ENCODE measurements at regions not wholly inside any gene's neighbourhood (a gene's known extent, or its start where the extent isn't known, plus 50 kb on each side); places are given as distances from the start of the nearest gene placed in this dataset.
"Not testable (repeated sequence)": the region's sequence is repeated elsewhere in the genome, so short reads cannot be mapped to it uniquely, and the experiment has no call there.

DNA sequence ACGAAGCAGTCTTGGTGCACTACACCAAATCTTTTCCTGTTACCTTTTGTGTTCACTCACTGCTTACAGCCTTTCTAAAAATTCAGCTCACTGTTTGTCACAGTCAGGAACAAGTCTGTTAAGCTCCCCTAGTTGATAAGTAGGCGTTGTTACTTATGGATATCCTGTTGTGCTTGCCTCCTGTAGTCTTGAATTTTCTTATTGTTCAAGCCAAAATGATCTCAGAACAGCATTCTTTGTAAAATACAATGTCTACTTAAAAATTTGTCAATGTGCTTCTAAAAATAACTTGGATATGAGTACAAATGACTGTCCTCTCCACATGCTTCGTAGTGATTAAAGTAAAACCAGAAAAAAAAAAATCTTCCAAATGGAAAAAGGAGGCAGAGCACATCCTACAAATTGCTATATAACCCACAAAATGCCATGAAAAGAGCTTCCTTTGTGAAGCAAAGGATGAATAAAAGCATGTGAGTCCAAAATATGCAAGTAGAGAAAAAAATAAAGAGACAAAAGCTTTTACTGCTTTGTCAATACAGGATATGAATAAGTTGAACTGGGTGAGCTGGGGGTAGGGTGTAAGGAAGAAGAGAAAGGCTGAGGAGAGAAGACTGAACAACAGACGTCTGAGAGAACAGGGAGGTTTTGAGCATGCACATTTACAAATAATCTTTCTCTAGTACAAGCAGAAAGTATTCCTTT, 228.9 kb upstream of the ADGRL4 start:
- H3K27ac ChIP-seq (ENCODE audit: low read depth, low read length), result no peak overlapping the region
- no peak for DNase-seq
- H3K36me3 ChIP-seq (ENCODE audit: insufficient read depth, low read length), result no peaks in the 10 kb centered on the region
- Mint-ChIP-seq H3K36me3 (no peaks in the 10 kb centered on the region), H3K9me3 (peaks cover 6 to 32% (median 11%) of the 10 kb centered on the region in 5 donors), H3K4me3 (no peak overlapping the region), H3K27me3 (no peaks in the 10 kb centered on the region), H3K4me1 (no peaks in the 10 kb centered on the region), H3K27ac (no peak overlapping the region)
- H3K27me3 ChIP-seq (ENCODE audit: insufficient read depth, low read length, poor library complexity, severe bottlenecking), result no peaks in the 10 kb centered on the region
- ChIA-PET CTCF (no interaction called here), POLR2A (no interaction called here)
- H3K4me1 ChIP-seq (ENCODE audit: insufficient read depth, low read length), result no peaks in the 10 kb centered on the region
- no peak overlapping the region for H3K4me3 ChIP-seq (ENCODE audit: low read length)
- no peaks in the 10 kb centered on the region for H3K9me3 ChIP-seq (ENCODE audit: low read length)

GRCh38 chr1:79232818-79233217, 226.3 kb upstream of the ADGRL4 start:
- H3K4me1 ChIP-seq (ENCODE audit: insufficient read depth, low read length), result no peaks in the 10 kb centered on the region
- no peaks in the 10 kb centered on the region for H3K27me3 Mint-ChIP-seq
- H3K4me1 Mint-ChIP-seq, result no peaks in the 10 kb centered on the region
- ChIA-PET POLR2A (no interaction called here), CTCF (no interaction called here)
- H3K27ac Mint-ChIP-seq, result no peak overlapping the region
- no peak overlapping the region for H3K27ac ChIP-seq (ENCODE audit: low read depth, low read length)
- no peaks in the 10 kb centered on the region for H3K27me3 ChIP-seq (ENCODE audit: insufficient read depth, low read length, poor library complexity, severe bottlenecking)
- no peaks in the 10 kb centered on the region for H3K9me3 ChIP-seq (ENCODE audit: low read length)
- peaks cover 0 to 35% (median 5%) of the 10 kb centered on the region in 5 donors for H3K9me3 Mint-ChIP-seq
- no peak for DNase-seq
- H3K4me3 ChIP-seq (ENCODE audit: low read length), result no peak overlapping the region
- no peaks in the 10 kb centered on the region for H3K36me3 ChIP-seq (ENCODE audit: insufficient read depth, low read length)
- H3K36me3 Mint-ChIP-seq, result no peaks in the 10 kb centered on the region
- H3K4me3 Mint-ChIP-seq, result no peak overlapping the region

- H3K27ac Mint-ChIP-seq; H3K27me3 Mint-ChIP-seq; H3K36me3 Mint-ChIP-seq; H3K27ac ChIP-seq (ENCODE audit: low read depth, low read length); CTCF ChIA-PET; H3K4me3 ChIP-seq (ENCODE audit: low read length); H3K27me3 ChIP-seq (ENCODE audit: insufficient read depth, low read length, poor library complexity, severe bottlenecking); H3K4me1 Mint-ChIP-seq; H3K4me3 Mint-ChIP-seq; DNase-seq; H3K36me3 ChIP-seq (ENCODE audit: insufficient read depth, low read length); POLR2A ChIA-PET; H3K4me1 ChIP-seq (ENCODE audit: insufficient read depth, low read length); H3K9me3 ChIP-seq (ENCODE audit: low read length): not testable (repeated sequence)
- peaks cover 1 to 28% (median 7%) of the 10 kb centered on the region in 5 donors for H3K9me3 Mint-ChIP-seq
Observed at GRCh38 chr1:79230751-79231150, 224.2 kb upstream of the ADGRL4 start.

DNA sequence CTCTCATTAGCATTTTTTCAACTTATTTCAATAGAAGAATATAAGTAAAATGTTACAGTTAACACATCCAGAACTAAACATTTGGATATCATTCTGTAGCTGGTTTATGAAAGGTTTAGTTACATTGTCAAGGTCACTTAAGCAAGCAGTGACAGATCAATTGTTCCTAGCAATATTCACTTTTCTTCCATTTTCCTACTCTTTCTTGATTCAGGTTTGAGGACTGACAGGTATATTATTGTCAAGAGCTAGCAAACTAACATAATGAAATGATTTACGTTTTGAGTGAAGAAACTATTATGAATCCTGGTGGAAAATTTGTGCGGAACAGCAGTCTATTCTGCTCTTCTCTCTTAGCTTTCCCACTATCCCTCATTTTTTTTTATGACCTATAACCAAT, 220.4 kb upstream of the ADGRL4 start:
- Mint-ChIP-seq H3K27ac (no peak overlapping the region), H3K4me1 (no peaks in the 10 kb centered on the region), H3K4me3 (no peak overlapping the region), H3K36me3 (no peaks in the 10 kb centered on the region), H3K27me3 (no peaks in the 10 kb centered on the region), H3K9me3 (peaks cover 3 to 14% (median 7%) of the 10 kb centered on the region in 5 donors)
- Histone ChIP-seq H3K4me1 (ENCODE audit: insufficient read depth, low read length) (no peaks in the 10 kb centered on the region), H3K4me3 (ENCODE audit: low read length) (no peak overlapping the region), H3K9me3 (ENCODE audit: low read length) (no peaks in the 10 kb centered on the region), H3K36me3 (ENCODE audit: insufficient read depth, low read length) (no peaks in the 10 kb centered on the region), H3K27me3 (ENCODE audit: insufficient read depth, low read length, poor library complexity, severe bottlenecking) (no peaks in the 10 kb centered on the region), H3K27ac (ENCODE audit: low read depth, low read length) (no peak overlapping the region)
- ChIA-PET POLR2A (no interaction called here), CTCF (no interaction called here)
- no peak for DNase-seq

- Mint-ChIP-seq H3K4me1 (no peaks in the 10 kb centered on the region), H3K9me3 (peaks cover 6 to 12% (median 10%) of the 10 kb centered on the region in 5 donors), H3K4me3 (no peak overlapping the region), H3K27me3 (no peaks in the 10 kb centered on the region), H3K27ac (no peak overlapping the region), H3K36me3 (no peaks in the 10 kb centered on the region)
- no peak for DNase-seq
- Histone ChIP-seq H3K4me1 (ENCODE audit: insufficient read depth, low read length) (no peaks in the 10 kb centered on the region), H3K27me3 (ENCODE audit: insufficient read depth, low read length, poor library complexity, severe bottlenecking) (no peaks in the 10 kb centered on the region), H3K36me3 (ENCODE audit: insufficient read depth, low read length) (no peaks in the 10 kb centered on the region), H3K27ac (ENCODE audit: low read depth, low read length) (no peak overlapping the region), H3K9me3 (ENCODE audit: low read length) (no peaks in the 10 kb centered on the region), H3K4me3 (ENCODE audit: low read length) (no peak overlapping the region)
- CTCF ChIA-PET, result no interaction called here
- POLR2A ChIA-PET, result no interaction called here
Observed at GRCh38 chr1:79224537-79224936, 218.0 kb upstream of the ADGRL4 start.

GRCh38 chr1:79220509-79220908, 214.0 kb upstream of the ADGRL4 start:
- Mint-ChIP-seq H3K27me3 (no peaks in the 10 kb centered on the region), H3K4me3 (no peak overlapping the region), H3K4me1 (no peaks in the 10 kb centered on the region), H3K9me3 (peaks cover 6 to 14% (median 8%) of the 10 kb centered on the region in 5 donors), H3K27ac (no peak overlapping the region), H3K36me3 (no peaks in the 10 kb centered on the region)
- ChIA-PET POLR2A (no interaction called here), CTCF (no interaction called here)
- Histone ChIP-seq H3K27ac (ENCODE audit: low read depth, low read length) (no peak overlapping the region), H3K4me3 (ENCODE audit: low read length) (no peak overlapping the region), H3K27me3 (ENCODE audit: insufficient read depth, low read length, poor library complexity, severe bottlenecking) (no peaks in the 10 kb centered on the region), H3K9me3 (ENCODE audit: low read length) (no peaks in the 10 kb centered on the region), H3K36me3 (ENCODE audit: insufficient read depth, low read length) (no peaks in the 10 kb centered on the region), H3K4me1 (ENCODE audit: insufficient read depth, low read length) (no peaks in the 10 kb centered on the region)
- no peak for DNase-seq

GRCh38 chr1:79215311-79215710, 208.8 kb upstream of the ADGRL4 start:
- no peaks in the 10 kb centered on the region for H3K4me1 Mint-ChIP-seq
- no peaks in the 10 kb centered on the region for H3K36me3 Mint-ChIP-seq

DNA sequence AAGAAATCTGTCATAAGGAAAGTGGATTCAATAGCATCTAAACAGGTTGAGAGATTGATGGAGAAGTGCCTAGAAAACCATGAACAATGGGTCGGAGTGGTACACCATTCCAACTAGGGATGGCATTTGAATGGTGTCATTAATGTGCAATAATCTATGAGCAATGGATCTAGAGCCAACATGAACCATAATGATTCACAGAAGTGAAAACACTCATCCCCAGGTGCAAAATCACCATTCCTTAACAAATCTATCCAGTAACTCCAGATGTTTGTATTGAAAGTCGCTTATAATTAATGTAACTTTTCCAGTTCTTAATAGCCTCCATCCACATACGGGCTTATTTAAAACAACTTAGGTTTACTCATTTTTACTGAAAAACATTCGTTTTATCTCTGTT, 201.3 kb upstream of the ADGRL4 start:
- peaks cover 2 to 19% (median 4%) of the 10 kb centered on the region in 5 donors for H3K9me3 Mint-ChIP-seq
- H3K36me3 ChIP-seq (ENCODE audit: insufficient read depth, low read length), result no peaks in the 10 kb centered on the region
- no peaks in the 10 kb centered on the region for H3K4me1 Mint-ChIP-seq
- no peaks in the 10 kb centered on the region for H3K36me3 Mint-ChIP-seq
- CTCF ChIA-PET, result no interaction called here
- H3K4me3 ChIP-seq (ENCODE audit: low read length), result no peak overlapping the region
- H3K27me3 Mint-ChIP-seq, result no peaks in the 10 kb centered on the region
- H3K27ac Mint-ChIP-seq, result no peak overlapping the region
- DNase-seq, result no peak
- H3K4me3 Mint-ChIP-seq, result no peak overlapping the region
- H3K9me3 ChIP-seq (ENCODE audit: low read length), result no peaks in the 10 kb centered on the region
- POLR2A ChIA-PET, result no interaction called here
- H3K27ac ChIP-seq (ENCODE audit: low read depth, low read length), result no peak overlapping the region
- H3K4me1 ChIP-seq (ENCODE audit: insufficient read depth, low read length), result no peaks in the 10 kb centered on the region
- H3K27me3 ChIP-seq (ENCODE audit: insufficient read depth, low read length, poor library complexity, severe bottlenecking), result no peaks in the 10 kb centered on the region

More at GRCh38 chr1:79215311-79215710, 208.8 kb upstream of the ADGRL4 start:
- no peaks in the 10 kb centered on the region for H3K9me3 ChIP-seq (ENCODE audit: low read length)
- peaks cover 7 to 30% (median 8%) of the 10 kb centered on the region in 5 donors for H3K9me3 Mint-ChIP-seq
- no peak for DNase-seq
- H3K27me3 ChIP-seq (ENCODE audit: insufficient read depth, low read length, poor library complexity, severe bottlenecking), result no peaks in the 10 kb centered on the region
- no peak overlapping the region for H3K4me3 ChIP-seq (ENCODE audit: low read length)
- no peaks in the 10 kb centered on the region for H3K27me3 Mint-ChIP-seq
- no peaks in the 10 kb centered on the region for H3K4me1 ChIP-seq (ENCODE audit: insufficient read depth, low read length)
- no peaks in the 10 kb centered on the region for H3K36me3 ChIP-seq (ENCODE audit: insufficient read depth, low read length)
- CTCF ChIA-PET, result no interaction called here
- H3K27ac ChIP-seq (ENCODE audit: low read depth, low read length), result no peak overlapping the region
- POLR2A ChIA-PET, result no interaction called here
- H3K27ac Mint-ChIP-seq, result no peak overlapping the region
- H3K4me3 Mint-ChIP-seq, result no peak overlapping the region

- POLR2A ChIA-PET, result no interaction called here
- CTCF ChIA-PET, result no interaction called here
- Mint-ChIP-seq H3K4me3 (no peak overlapping the region), H3K27ac (no peak overlapping the region), H3K27me3 (no peaks in the 10 kb centered on the region), H3K9me3 (peaks cover 2 to 19% (median 4%) of the 10 kb centered on the region in 5 donors), H3K4me1 (no peaks in the 10 kb centered on the region), H3K36me3 (no peaks in the 10 kb centered on the region)
- Histone ChIP-seq H3K27me3 (ENCODE audit: insufficient read depth, low read length, poor library complexity, severe bottlenecking) (no peaks in the 10 kb centered on the region), H3K36me3 (ENCODE audit: insufficient read depth, low read length) (no peaks in the 10 kb centered on the region), H3K27ac (ENCODE audit: low read depth, low read length) (no peak overlapping the region), H3K4me3 (ENCODE audit: low read length) (no peak overlapping the region), H3K9me3 (ENCODE audit: low read length) (no peaks in the 10 kb centered on the region), H3K4me1 (ENCODE audit: insufficient read depth, low read length) (no peaks in the 10 kb centered on the region)
- DNase-seq, result no peak
Observed at GRCh38 chr1:79207331-79207730, 200.8 kb upstream of the ADGRL4 start.
